ENCODE measurements at regions not wholly inside any gene's neighbourhood (a gene's known extent, or its start where the extent isn't known, plus 50 kb on each side); places are given as distances from the start of the nearest gene placed in this dataset.

- TF ChIP-seq CTCF (IDR thresholded peaks at IDR 0.05) = no peak
- TF ChIP-seq POLR2A (IDR thresholded peaks at IDR 0.05) = no peak
Observed at GRCh38 chr6:26275663-26276062, 89.3 kb upstream of the BTN3A2 start.
